ENCODE measurements at regions not wholly inside any gene's neighbourhood (a gene's known extent, or its start where the extent isn't known, plus 50 kb on each side); places are given as distances from the start of the nearest gene placed in this dataset.

GRCh38 chr2:56500317-56500716 is 316.5 kb downstream of the CCDC85A start:
- no peak overlapping the region for H3K27ac ChIP-seq
- H3K9me3 ChIP-seq (ENCODE audit: low read depth) = no peaks in the 10 kb centered on the region
- H4K20me1 ChIP-seq (ENCODE audit: insufficient read depth) = no peaks in the 10 kb centered on the region
- H3K4me2 ChIP-seq (ENCODE audit: unreplicated experiment) = no peak overlapping the region
- DNase-seq = no peak
- WGBS, 2 experiments (ENCODE audit: low coverage in 1 of 2, low lambda C conversion rate in 2 of 2, missing lambda C conversion rate in 2 of 2) = 25 to 28% methylated on average over 1 of the region's 1 CpG
- no peaks in the 10 kb centered on the region for H3K79me2 ChIP-seq (ENCODE audit: insufficient read depth)
- H2AFZ ChIP-seq = no peak overlapping the region
- in situ Hi-C loops (cut with MboI) = no loop called here
- no peak overlapping the region for H3K4me3 ChIP-seq
- TF ChIP-seq EZH2phosphoT487 (IDR thresholded peaks at IDR 0.05; ENCODE audit: insufficient read depth, low read depth) = no peak
- no peak for TF ChIP-seq EZH2 (IDR thresholded peaks at IDR 0.05; ENCODE audit: insufficient read depth, poor library complexity, severe bottlenecking)
- no peak overlapping the region for H3K9ac ChIP-seq
- no peaks in the 10 kb centered on the region for H3K36me3 ChIP-seq (ENCODE audit: low read depth)
- no peaks in the 10 kb centered on the region for H3K9me2 ChIP-seq (ENCODE audit: insufficient read depth)
- H3K4me1 ChIP-seq (ENCODE audit: insufficient read depth) = no peaks in the 10 kb centered on the region
- H3F3A ChIP-seq (ENCODE audit: insufficient read depth) = no peaks in the 10 kb centered on the region
- H3K27me3 ChIP-seq (replicated peaks; ENCODE audit: insufficient read depth) = no peaks in the 10 kb centered on the region

DNA sequence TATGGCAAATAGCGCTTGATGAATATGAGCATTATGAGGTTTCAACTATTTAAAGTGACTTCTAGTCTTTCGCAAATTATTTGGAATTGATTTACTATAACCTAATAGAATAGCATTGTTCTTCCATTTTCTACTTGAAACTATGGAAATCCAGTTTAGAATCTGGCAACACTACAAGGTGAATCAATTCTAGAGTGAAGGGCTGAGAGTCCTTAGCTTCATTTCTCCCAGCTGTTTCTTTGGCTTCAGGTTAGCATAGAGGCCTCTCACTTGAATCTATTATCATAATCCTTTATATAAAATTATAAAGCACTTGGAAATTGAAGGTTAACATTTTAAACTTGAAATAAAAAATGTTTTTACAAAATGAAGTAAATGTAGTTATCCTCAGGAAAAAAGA is 318.8 kb downstream of the CCDC85A start:
- Histone ChIP-seq H3K9me2 (ENCODE audit: insufficient read depth) (no peaks in the 10 kb centered on the region), H3K27me3 (replicated peaks; ENCODE audit: insufficient read depth) (no peaks in the 10 kb centered on the region), H3K36me3 (ENCODE audit: low read depth) (no peaks in the 10 kb centered on the region), H3K4me3 (no peak overlapping the region), H3K9ac (no peak overlapping the region), H3F3A (ENCODE audit: insufficient read depth) (no peaks in the 10 kb centered on the region), H3K4me1 (ENCODE audit: insufficient read depth) (no peaks in the 10 kb centered on the region), H4K20me1 (ENCODE audit: insufficient read depth) (no peaks in the 10 kb centered on the region), H2AFZ (no peak overlapping the region), H3K4me2 (ENCODE audit: unreplicated experiment) (no peak overlapping the region), H3K79me2 (ENCODE audit: insufficient read depth) (no peaks in the 10 kb centered on the region), H3K27ac (no peak overlapping the region), H3K9me3 (ENCODE audit: low read depth) (no peaks in the 10 kb centered on the region)
- no peak for TF ChIP-seq EZH2 (IDR thresholded peaks at IDR 0.05; ENCODE audit: insufficient read depth, poor library complexity, severe bottlenecking)
- TF ChIP-seq EZH2phosphoT487 (IDR thresholded peaks at IDR 0.05; ENCODE audit: insufficient read depth, low read depth) = no peak
- 68 to 78% methylated on average over 2 of the region's 2 CpGs for WGBS, 2 experiments (ENCODE audit: low coverage in 1 of 2, low lambda C conversion rate in 2 of 2, missing lambda C conversion rate in 2 of 2)
- DNase-seq = no peak
- in situ Hi-C loops (cut with MboI) = no loop called here

- Histone ChIP-seq H3K4me3 (no peak overlapping the region), H2AFZ (no peak overlapping the region), H3K4me2 (ENCODE audit: unreplicated experiment) (no peak overlapping the region), H3F3A (ENCODE audit: insufficient read depth) (no peaks in the 10 kb centered on the region), H3K4me1 (ENCODE audit: insufficient read depth) (no peaks in the 10 kb centered on the region), H3K9ac (no peak overlapping the region), H3K9me3 (ENCODE audit: low read depth) (no peaks in the 10 kb centered on the region), H3K36me3 (ENCODE audit: low read depth) (no peaks in the 10 kb centered on the region), H3K9me2 (ENCODE audit: insufficient read depth) (no peaks in the 10 kb centered on the region), H4K20me1 (ENCODE audit: insufficient read depth) (no peaks in the 10 kb centered on the region), H3K79me2 (ENCODE audit: insufficient read depth) (no peaks in the 10 kb centered on the region), H3K27me3 (replicated peaks; ENCODE audit: insufficient read depth) (no peaks in the 10 kb centered on the region), H3K27ac (no peak overlapping the region)
- TF ChIP-seq EZH2 (IDR thresholded peaks at IDR 0.05; ENCODE audit: insufficient read depth, poor library complexity, severe bottlenecking) (no peak), EZH2phosphoT487 (IDR thresholded peaks at IDR 0.05; ENCODE audit: insufficient read depth, low read depth) (no peak)
- WGBS, 2 experiments (ENCODE audit: low coverage in 1 of 2, low lambda C conversion rate in 2 of 2, missing lambda C conversion rate in 2 of 2) = 40 to 43% methylated on average over 3 of the region's 3 CpGs
- no peak for DNase-seq
- in situ Hi-C loops (cut with MboI) = no loop called here
Measured at GRCh38 chr2:56505885-56506284, 322.1 kb downstream of the CCDC85A start.

- Histone ChIP-seq H3K4me3 (no peak overlapping the region), H4K20me1 (ENCODE audit: insufficient read depth) (no peaks in the 10 kb centered on the region), H3K79me2 (ENCODE audit: insufficient read depth) (no peaks in the 10 kb centered on the region), H3K36me3 (ENCODE audit: low read depth) (no peaks in the 10 kb centered on the region), H3K27me3 (replicated peaks; ENCODE audit: insufficient read depth) (no peaks in the 10 kb centered on the region), H3F3A (ENCODE audit: insufficient read depth) (no peaks in the 10 kb centered on the region), H3K9me3 (ENCODE audit: low read depth) (no peaks in the 10 kb centered on the region), H3K9me2 (ENCODE audit: insufficient read depth) (no peaks in the 10 kb centered on the region), H3K4me2 (ENCODE audit: unreplicated experiment) (no peak overlapping the region), H3K27ac (no peak overlapping the region), H3K4me1 (ENCODE audit: insufficient read depth) (no peaks in the 10 kb centered on the region), H2AFZ (no peak overlapping the region), H3K9ac (no peak overlapping the region)
- in situ Hi-C loops (cut with MboI) = no loop called here
- WGBS, 2 experiments (ENCODE audit: low coverage in 1 of 2, low lambda C conversion rate in 2 of 2, missing lambda C conversion rate in 2 of 2) = 27 to 35% methylated on average over 2 of the region's 2 CpGs
- no peak for DNase-seq
- TF ChIP-seq EZH2 (IDR thresholded peaks at IDR 0.05; ENCODE audit: insufficient read depth, poor library complexity, severe bottlenecking) (no peak), EZH2phosphoT487 (IDR thresholded peaks at IDR 0.05; ENCODE audit: insufficient read depth, low read depth) (no peak)
Measured at GRCh38 chr2:56508662-56509061, 324.9 kb downstream of the CCDC85A start.

- H3K27me3 ChIP-seq (replicated peaks; ENCODE audit: insufficient read depth) = no peaks in the 10 kb centered on the region
- no peaks in the 10 kb centered on the region for H3K9me3 ChIP-seq (ENCODE audit: low read depth)
- H3K4me1 ChIP-seq (ENCODE audit: insufficient read depth) = no peaks in the 10 kb centered on the region
- TF ChIP-seq EZH2phosphoT487 (IDR thresholded peaks at IDR 0.05; ENCODE audit: insufficient read depth, low read depth) = no peak
- no peak for TF ChIP-seq EZH2 (IDR thresholded peaks at IDR 0.05; ENCODE audit: insufficient read depth, poor library complexity, severe bottlenecking)
- H4K20me1 ChIP-seq (ENCODE audit: insufficient read depth) = no peaks in the 10 kb centered on the region
- H3K4me3 ChIP-seq = no peak overlapping the region
- no peak overlapping the region for H3K9ac ChIP-seq
- H2AFZ ChIP-seq = no peak overlapping the region
- no peaks in the 10 kb centered on the region for H3F3A ChIP-seq (ENCODE audit: insufficient read depth)
- no peaks in the 10 kb centered on the region for H3K36me3 ChIP-seq (ENCODE audit: low read depth)
- H3K4me2 ChIP-seq (ENCODE audit: unreplicated experiment) = no peak overlapping the region
- H3K27ac ChIP-seq = no peak overlapping the region
- no peaks in the 10 kb centered on the region for H3K9me2 ChIP-seq (ENCODE audit: insufficient read depth)
- in situ Hi-C loops (cut with MboI) = no loop called here
- no peaks in the 10 kb centered on the region for H3K79me2 ChIP-seq (ENCODE audit: insufficient read depth)
- no peak for DNase-seq
- WGBS, 2 experiments (ENCODE audit: low coverage in 1 of 2, low lambda C conversion rate in 2 of 2, missing lambda C conversion rate in 2 of 2) = 7 to 11% methylated on average over 2 of the region's 2 CpGs
Measured at GRCh38 chr2:56510610-56511009, 326.8 kb downstream of the CCDC85A start.

Measured in GM23248 (cell line).